Right kidney (tissue), 1 donor: ENCODE measurements at regions not wholly inside any gene's neighbourhood (a gene's known extent, or its start where the extent isn't known, plus 50 kb on each side); places are given as distances from the start of the nearest gene placed in this dataset.
A peak's percentile ranks its signal among the peaks of the same experiment; 100 is the strongest.

ENCODE experiments used
- DNase-seq: peaks from one replicate; pipeline ENCODE4 v3.0.0-alpha.2; 2016

- DNase-seq, result no peak
Observed at GRCh38 chr13:82947683-82948082, 934.6 kb downstream of the SLITRK1 start.

GRCh38 chr13:82947191-82947621, 935.1 kb downstream of the SLITRK1 start:
- no peak for DNase-seq

GRCh38 chr13:82938644-82939043, 943.6 kb downstream of the SLITRK1 start:
- no peak for DNase-seq

- DNase-seq, result no peak
Observed at GRCh38 chr13:82934000-82934399, 948.3 kb downstream of the SLITRK1 start.

GRCh38 chr13:82925114-82925513, 957.2 kb downstream of the SLITRK1 start:
- DNase-seq, result no peak

- DNase-seq, result no peak
Observed at GRCh38 chr13:82917984-82918383, 964.3 kb downstream of the SLITRK1 start.

- DNase-seq, result no peak
Observed at GRCh38 chr13:82912564-82912963, 969.7 kb downstream of the SLITRK1 start.

GRCh38 chr13:82905071-82905470, 977.2 kb downstream of the SLITRK1 start:
- no peak for DNase-seq

- DNase-seq, result no peak
Observed at GRCh38 chr13:82900453-82900852, 981.8 kb downstream of the SLITRK1 start.

GRCh38 chr13:82898586-82898985, 983.7 kb downstream of the SLITRK1 start:
- DNase-seq, result no peak

GRCh38 chr13:82879921-82880320, 1002.4 kb downstream of the SLITRK1 start:
- no peak for DNase-seq

GRCh38 chr13:82878536-82878935, 1003.7 kb downstream of the SLITRK1 start:
- no peak for DNase-seq

- DNase-seq, result no peak
Observed at GRCh38 chr13:82867284-82867683, 1015.0 kb downstream of the SLITRK1 start.

- no peak for DNase-seq
Observed at GRCh38 chr13:82850644-82851043, 1031.6 kb downstream of the SLITRK1 start.

GRCh38 chr13:82848766-82849165, 1033.5 kb downstream of the SLITRK1 start:
- DNase-seq, result no peak

- peak; percentile 2 for DNase-seq
Observed at GRCh38 chr13:82847595-82847994, 1034.7 kb downstream of the SLITRK1 start.

GRCh38 chr13:82833923-82834322, 1048.4 kb downstream of the SLITRK1 start:
- DNase-seq, result no peak

- DNase-seq, result no peak
Observed at GRCh38 chr13:82829040-82829439, 1053.2 kb downstream of the SLITRK1 start.

- DNase-seq, result no peak
Observed at GRCh38 chr13:82827724-82828123, 1054.5 kb downstream of the SLITRK1 start.

GRCh38 chr13:82822935-82823334, 1059.3 kb downstream of the SLITRK1 start:
- DNase-seq, result no peak

- no peak for DNase-seq
Observed at GRCh38 chr13:82817133-82817532, 1065.1 kb downstream of the SLITRK1 start.

- DNase-seq, result no peak
Observed at GRCh38 chr13:82815791-82816190, 1066.5 kb downstream of the SLITRK1 start.

- DNase-seq, result no peak
Observed at GRCh38 chr13:82803341-82803740, 1078.9 kb downstream of the SLITRK1 start.

- no peak for DNase-seq
Observed at GRCh38 chr13:82802528-82802927, 1079.7 kb downstream of the SLITRK1 start.

- no peak for DNase-seq
Observed at GRCh38 chr13:82800391-82800790, 1081.9 kb downstream of the SLITRK1 start.
